Mammary epithelial cell (primary cell): ENCODE measurements at regions not wholly inside any gene's neighbourhood (a gene's known extent, or its start where the extent isn't known, plus 50 kb on each side); places are given as distances from the start of the nearest gene placed in this dataset.

Experiments
- CTCF ChIP-seq, 2 donors: IDR thresholded peaks in 1 of 2; conservative IDR thresholded peaks in 1 of 2; 2 replicates each; pipeline ENCODE4 v1.5.1; 2011 to 2012; ENCODE audit warnings: inconsistent platforms in 2 of 2, low read length in 2 of 2, mild to moderate bottlenecking in 2 of 2, control low read depth in 1 of 2, low read depth in 1 of 2; ENCODE audit not compliant: insufficient read depth in 1 of 2; ENCODE audit errors: extremely low read depth in 1 of 2
- EZH2 ChIP-seq: IDR thresholded peaks from 2 replicates; pipeline ENCODE4 v1.6.1; 2012; ENCODE audit warnings: low read length, inconsistent platforms, borderline replicate concordance

GRCh38 chr5:16000056-16000455 lies 179.5 kb downstream of the MARCHF11 start:
- TF ChIP-seq CTCF (conservative IDR thresholded peaks at IDR 0.05 in 1 of 2, IDR thresholded peaks at IDR 0.05 in 1 of 2; ENCODE audit: extremely low read depth in 1 of 2, insufficient read depth in 1 of 2, low read depth in 1 of 2, low read length in 2 of 2) (no peak), EZH2 (no peak)
